ENCODE measurements at regions not wholly inside any gene's neighbourhood (a gene's known extent, or its start where the extent isn't known, plus 50 kb on each side); places are given as distances from the start of the nearest gene placed in this dataset.

DNA sequence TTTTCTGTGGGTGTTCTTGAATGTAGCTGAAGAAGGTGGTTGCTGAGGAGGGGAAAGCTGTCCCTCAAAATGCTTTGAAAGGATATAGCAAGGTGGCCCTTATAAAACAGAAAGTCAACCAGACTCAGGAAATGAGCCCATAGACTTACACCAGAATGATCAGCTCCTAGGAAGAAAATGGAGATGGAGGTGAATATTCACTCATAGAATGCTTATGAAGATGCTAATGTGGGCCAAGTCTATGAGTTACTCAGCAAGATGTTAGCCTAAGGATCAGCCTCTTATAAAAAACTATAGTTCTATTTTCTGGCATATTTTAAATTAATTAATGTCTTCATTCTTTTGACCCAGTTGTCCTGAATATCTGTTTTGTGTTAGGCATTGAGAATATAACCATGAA, 1054.0 kb downstream of the AGBL1 start:
- no peak for DNase-seq (ENCODE audit: low spot score in 2 of 2)
- TF ChIP-seq POLR2A (IDR thresholded peaks at IDR 0.05), result no peak
- no peak for TF ChIP-seq CTCF (IDR thresholded peaks at IDR 0.05)
- TF ChIP-seq POLR2AphosphoS5 (IDR thresholded peaks at IDR 0.05), result no peak
- intact Hi-C loops (cut with DNase I; ENCODE audit: low total_unique reads), result loop anchor here (1.0 kb wide), 1 partner anchor 10 kb away; no protein-coding TSS in a partner anchor

DNA sequence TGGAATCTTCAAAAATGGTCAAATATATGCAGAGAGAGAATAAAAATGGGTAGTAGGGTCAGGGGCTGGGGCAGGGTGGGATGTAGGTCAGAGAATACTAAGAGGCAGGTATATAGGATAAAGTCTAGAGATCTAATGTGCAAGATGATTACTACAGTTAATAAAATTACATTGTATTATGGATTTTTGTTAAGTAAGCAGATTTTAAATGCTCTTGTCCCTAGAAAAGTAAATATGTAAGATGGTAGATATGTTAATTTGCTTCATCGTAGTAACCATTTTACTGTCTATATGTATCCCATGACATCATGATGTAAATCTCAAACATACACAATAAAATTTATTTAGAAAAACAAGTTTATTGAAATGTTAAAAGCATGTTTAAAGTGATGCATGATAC, 1051.4 kb downstream of the AGBL1 start:
- no peaks in the 10 kb centered on the region for H3K9me3 ChIP-seq
- H3K27ac ChIP-seq, result no peak overlapping the region
- no peak for DNase-seq (ENCODE audit: low spot score in 2 of 2)
- H3K36me3 ChIP-seq, result no peaks in the 10 kb centered on the region
- no peak overlapping the region for H3K4me3 ChIP-seq
- no peaks in the 10 kb centered on the region for H3K27me3 ChIP-seq
- intact Hi-C loops (cut with DNase I; ENCODE audit: low total_unique reads), result no loop called here
- TF ChIP-seq POLR2A (IDR thresholded peaks at IDR 0.05), result no peak
- TF ChIP-seq CTCF (IDR thresholded peaks at IDR 0.05), result no peak
- no peaks in the 10 kb centered on the region for H3K4me1 ChIP-seq

More for the DNA sequence above, 1054.0 kb downstream of the AGBL1 start:
- Histone ChIP-seq H3K4me1 (no peaks in the 10 kb centered on the region), H3K36me3 (no peaks in the 10 kb centered on the region), H3K27ac (no peak overlapping the region), H3K9me3 (no peaks in the 10 kb centered on the region), H3K4me3 (no peak overlapping the region), H3K27me3 (no peaks in the 10 kb centered on the region)

GRCh38 chr15:87129916-87130315, 1050.2 kb downstream of the AGBL1 start:
- intact Hi-C loops (cut with DNase I; ENCODE audit: low total_unique reads), result no loop called here
- no peaks in the 10 kb centered on the region for H3K27me3 ChIP-seq
- TF ChIP-seq POLR2A (IDR thresholded peaks at IDR 0.05) (no peak), POLR2AphosphoS5 (IDR thresholded peaks at IDR 0.05) (no peak), CTCF (IDR thresholded peaks at IDR 0.05) (no peak)
- DNase-seq (ENCODE audit: low spot score in 2 of 2), result no peak
- H3K36me3 ChIP-seq, result no peaks in the 10 kb centered on the region
- H3K4me3 ChIP-seq, result no peak overlapping the region
- no peaks in the 10 kb centered on the region for H3K4me1 ChIP-seq
- no peaks in the 10 kb centered on the region for H3K9me3 ChIP-seq
- H3K27ac ChIP-seq, result no peak overlapping the region

DNA sequence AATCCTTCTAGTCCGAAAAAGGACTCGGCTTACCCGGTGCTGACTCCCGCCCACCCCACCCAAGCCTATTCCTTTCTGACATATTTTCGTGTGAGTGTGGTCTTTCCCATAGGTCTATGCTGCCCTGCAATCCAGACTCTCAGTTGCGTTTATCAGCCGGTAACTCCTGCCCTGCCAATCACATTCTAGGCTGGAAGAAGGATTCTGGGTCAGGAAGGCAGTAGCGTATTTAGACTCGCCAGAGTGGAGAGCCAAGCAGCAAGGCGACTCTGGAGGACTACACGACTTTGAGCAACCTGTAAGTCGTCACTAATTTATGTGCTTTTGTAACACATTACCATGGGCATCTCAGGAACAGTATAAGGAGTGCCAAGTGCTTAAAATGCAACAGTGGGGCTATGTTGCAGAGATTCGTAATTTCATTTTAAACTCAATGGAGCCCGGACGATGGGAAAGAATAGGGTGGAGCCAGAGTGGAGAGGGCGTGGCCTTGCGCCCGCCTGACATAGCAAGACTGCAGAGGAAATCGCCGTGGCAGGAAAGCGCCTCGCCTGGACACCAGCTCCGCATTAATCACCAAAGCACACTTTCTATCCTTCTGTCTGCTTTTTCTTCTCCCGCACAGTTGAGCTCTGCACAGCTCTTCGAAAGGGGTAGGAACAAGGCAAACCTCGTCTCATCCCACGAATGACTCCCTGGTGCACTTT, 1044.2 kb downstream of the AGBL1 start:
- Histone ChIP-seq H3K4me3 (no peak overlapping the region), H3K4me1 (no peaks in the 10 kb centered on the region), H3K36me3 (no peaks in the 10 kb centered on the region), H3K27ac (no peak overlapping the region), H3K9me3 (no peaks in the 10 kb centered on the region), H3K27me3 (no peaks in the 10 kb centered on the region)
- DNase-seq (ENCODE audit: low spot score in 2 of 2), result no peak
- TF ChIP-seq POLR2AphosphoS5 (IDR thresholded peaks at IDR 0.05) (no peak), POLR2A (IDR thresholded peaks at IDR 0.05) (no peak), CTCF (IDR thresholded peaks at IDR 0.05) (no peak)
- intact Hi-C loops (cut with DNase I; ENCODE audit: low total_unique reads), result no loop called here

- H3K27ac ChIP-seq, result no peak overlapping the region
- no peak overlapping the region for H3K4me3 ChIP-seq
- intact Hi-C loops (cut with DNase I; ENCODE audit: low total_unique reads), result no loop called here
- no peaks in the 10 kb centered on the region for H3K9me3 ChIP-seq
- no peak for DNase-seq (ENCODE audit: low spot score in 2 of 2)
- no peaks in the 10 kb centered on the region for H3K27me3 ChIP-seq
- no peaks in the 10 kb centered on the region for H3K36me3 ChIP-seq
- TF ChIP-seq POLR2AphosphoS5 (IDR thresholded peaks at IDR 0.05) (no peak), POLR2A (IDR thresholded peaks at IDR 0.05) (no peak), CTCF (IDR thresholded peaks at IDR 0.05) (no peak)
- H3K4me1 ChIP-seq, result no peaks in the 10 kb centered on the region
These were observed 1041.7 kb downstream of the AGBL1 start for GRCh38 chr15:87121336-87121735.

All from breast epithelium (tissue), 4 donors.